GM12864 (cell line): ENCODE measurements at regions not wholly inside any gene's neighbourhood (a gene's known extent, or its start where the extent isn't known, plus 50 kb on each side); places are given as distances from the start of the nearest gene placed in this dataset.

Experiments
- DNase-seq: peaks from one replicate; pipeline ENCODE4 v3.0.0-alpha.2; 2011; ENCODE audit warnings: low read depth
- H3K4me3 ChIP-seq: 2 replicates; pipeline ENCODE4 v1.5.1; 2011; ENCODE audit warnings: mild to moderate bottlenecking, low read depth, low read length, control low read depth
- TF ChIP-seq, protein P1 (sequence below): IDR thresholded peaks from 2 replicates; pipeline ENCODE4 v1.5.1; 2011; ENCODE audit warnings: low read depth, mild to moderate bottlenecking, moderate library complexity, low read length, control low read depth, inconsistent platforms; ENCODE audit errors: missing control alignments

GRCh38 chr6:137792160-137793033 lies 74.7 kb upstream of the TNFAIP3 start:
- H3K4me3 ChIP-seq: peak overlapping the region; percentile 19; the same call in 1 of the 2 replicates
- TF ChIP-seq, protein P1, sequence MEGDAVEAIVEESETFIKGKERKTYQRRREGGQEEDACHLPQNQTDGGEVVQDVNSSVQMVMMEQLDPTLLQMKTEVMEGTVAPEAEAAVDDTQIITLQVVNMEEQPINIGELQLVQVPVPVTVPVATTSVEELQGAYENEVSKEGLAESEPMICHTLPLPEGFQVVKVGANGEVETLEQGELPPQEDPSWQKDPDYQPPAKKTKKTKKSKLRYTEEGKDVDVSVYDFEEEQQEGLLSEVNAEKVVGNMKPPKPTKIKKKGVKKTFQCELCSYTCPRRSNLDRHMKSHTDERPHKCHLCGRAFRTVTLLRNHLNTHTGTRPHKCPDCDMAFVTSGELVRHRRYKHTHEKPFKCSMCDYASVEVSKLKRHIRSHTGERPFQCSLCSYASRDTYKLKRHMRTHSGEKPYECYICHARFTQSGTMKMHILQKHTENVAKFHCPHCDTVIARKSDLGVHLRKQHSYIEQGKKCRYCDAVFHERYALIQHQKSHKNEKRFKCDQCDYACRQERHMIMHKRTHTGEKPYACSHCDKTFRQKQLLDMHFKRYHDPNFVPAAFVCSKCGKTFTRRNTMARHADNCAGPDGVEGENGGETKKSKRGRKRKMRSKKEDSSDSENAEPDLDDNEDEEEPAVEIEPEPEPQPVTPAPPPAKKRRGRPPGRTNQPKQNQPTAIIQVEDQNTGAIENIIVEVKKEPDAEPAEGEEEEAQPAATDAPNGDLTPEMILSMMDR: no peak
- no peak for DNase-seq

DNA sequence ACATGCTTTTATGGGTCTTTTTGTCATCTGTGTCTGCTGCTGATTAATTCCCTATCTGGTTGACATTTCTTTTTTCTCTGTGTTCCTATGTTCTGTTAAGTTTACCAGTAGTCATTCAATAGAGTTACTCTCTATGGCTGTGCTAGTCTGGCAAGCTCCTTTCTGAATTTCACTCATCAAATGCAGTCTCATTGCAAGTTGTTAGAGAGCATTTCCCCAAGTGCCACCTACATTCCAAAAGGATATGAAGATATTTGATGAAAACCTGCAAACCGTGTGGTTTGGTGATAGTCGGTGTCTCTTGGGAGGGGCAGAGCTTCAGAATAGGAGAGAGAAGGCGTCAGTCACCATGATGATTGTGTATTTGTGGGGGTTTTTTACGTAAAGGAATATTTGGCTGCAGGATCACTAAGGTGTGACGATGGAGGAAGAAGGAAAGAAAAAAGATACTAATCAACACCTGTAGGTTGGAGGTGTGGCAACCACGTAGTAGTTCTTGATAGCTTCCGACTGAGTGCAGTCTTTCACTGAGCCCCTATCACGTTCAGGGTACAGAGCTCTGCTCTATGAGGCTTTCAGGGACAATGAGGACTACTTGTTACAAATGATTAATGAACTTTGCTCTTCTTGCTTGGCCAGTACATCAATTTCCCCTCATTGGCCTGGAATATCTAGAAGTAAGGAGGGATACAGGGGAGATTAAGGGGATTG lies 73.1 kb upstream of the TNFAIP3 start:
- TF ChIP-seq, protein P1: no peak
- DNase-seq: no peak
- H3K4me3 ChIP-seq: no peak overlapping the region

- TF ChIP-seq, protein P1: no peak
- no peak overlapping the region for H3K4me3 ChIP-seq
- DNase-seq: no peak
These were observed 72.4 kb upstream of the TNFAIP3 start for GRCh38 chr6:137794516-137795201.

DNA sequence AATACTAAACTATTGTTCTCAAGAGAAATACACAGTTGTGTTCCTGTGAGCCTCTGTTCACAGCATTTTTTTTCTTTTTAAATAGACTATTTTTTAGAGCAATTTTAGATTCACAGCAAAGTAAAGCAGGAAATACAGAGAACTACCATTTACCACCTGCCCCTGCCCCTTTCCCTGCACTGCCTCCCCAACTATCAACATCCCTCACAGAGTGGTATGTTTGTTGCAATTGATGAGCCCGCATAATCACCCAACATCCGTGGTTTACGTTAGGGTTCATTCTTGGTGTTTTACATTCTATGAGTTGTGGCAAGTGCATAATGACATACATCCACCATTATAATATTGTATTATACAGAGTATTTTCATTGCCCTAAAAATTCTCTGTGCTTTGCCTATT lies 71.6 kb upstream of the TNFAIP3 start:
- TF ChIP-seq, protein P1: no peak
- no peak overlapping the region for H3K4me3 ChIP-seq
- no peak for DNase-seq

- TF ChIP-seq, protein P1: no peak
- DNase-seq: no peak
- H3K4me3 ChIP-seq: no peak overlapping the region
These were observed 68.8 kb upstream of the TNFAIP3 start for GRCh38 chr6:137798261-137798660.

- DNase-seq: no peak
- TF ChIP-seq, protein P1: no peak
- H3K4me3 ChIP-seq: no peak overlapping the region
These were observed 68.2 kb upstream of the TNFAIP3 start for GRCh38 chr6:137798846-137799245.
